Left ventricle myocardium inferior (tissue), 1 donor: ENCODE measurements at regions not wholly inside any gene's neighbourhood (a gene's known extent, or its start where the extent isn't known, plus 50 kb on each side); places are given as distances from the start of the nearest gene placed in this dataset.
A peak's percentile ranks its signal among the peaks of the same experiment; 100 is the strongest.

Source experiments
- DNase-seq: peaks from one replicate; pipeline ENCODE4 v3.0.0-alpha.2; 2020
- H3K27ac ChIP-seq: fragments of 200-600 bp; replicated peaks from 2 replicates; pipeline ENCODE4 v1.8.0; 2021
- H3K27me3 ChIP-seq: fragments of 200-600 bp; 2 replicates; pipeline ENCODE4 v1.8.0; 2021; ENCODE audit warnings: low read depth
- H3K36me3 ChIP-seq: fragments of 200-600 bp; 2 replicates; pipeline ENCODE4 v1.8.0; 2021
- H3K4me1 ChIP-seq: fragments of 200-600 bp; 2 replicates; pipeline ENCODE4 v1.8.0; 2021
- H3K4me3 ChIP-seq: fragments of 200-600 bp; 2 replicates; pipeline ENCODE4 v1.8.0; 2021; ENCODE audit warnings: mild to moderate bottlenecking, moderate library complexity
- H3K9me3 ChIP-seq: fragments of 200-600 bp; replicated peaks from 2 replicates; pipeline ENCODE4 v1.8.0; 2021
- intact Hi-C: fragments of 100-400 bp; cut with micrococcal nuclease; formaldehyde crosslinking; loops from one replicate; pipeline ENCODE4 v1.11.0; 2022
- TF ChIP-seq, protein P1 (sequence below): fragments of 200-600 bp; IDR thresholded peaks from 2 replicates; pipeline ENCODE4 v1.8.0; 2021; ENCODE audit warnings: antibody characterized with exemption, mild to moderate bottlenecking, borderline replicate concordance
- donor health status: DM: no; HTN: yes; CAD: no; lungs with severe emphysema.

DNA sequence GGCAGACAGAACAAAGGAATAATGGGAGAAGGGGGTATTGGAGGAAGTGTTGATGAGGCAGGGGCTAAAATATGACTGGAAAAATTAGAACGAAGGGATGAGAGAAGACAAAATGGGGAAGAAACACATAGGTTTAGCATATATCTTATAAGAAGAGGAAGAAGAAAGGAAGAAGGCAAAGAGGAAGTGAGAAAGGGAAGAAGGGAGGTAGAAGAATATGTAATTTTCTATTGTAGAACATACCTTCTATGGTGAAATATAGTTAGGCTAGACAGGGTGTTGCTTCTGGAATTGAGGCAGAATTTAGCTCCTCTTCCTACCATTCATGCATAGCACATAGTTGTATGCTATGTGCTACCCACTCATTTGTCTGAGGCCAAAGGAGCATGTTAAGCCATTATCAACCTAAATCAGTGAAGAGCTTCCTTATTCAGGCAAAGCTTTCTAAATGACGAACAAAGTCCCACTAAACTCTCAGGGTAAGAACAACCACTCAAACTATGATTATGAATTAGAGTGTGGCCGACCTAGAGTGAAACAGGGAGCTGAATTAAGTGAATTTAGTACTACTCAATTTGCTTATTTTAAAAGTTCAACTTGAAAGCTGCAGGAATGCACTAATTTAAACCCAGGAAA lies 180.9 kb upstream of the GALNT5 start:
- Histone ChIP-seq H3K27me3 (no peaks in the 10 kb centered on the region), H3K36me3 (no peaks in the 10 kb centered on the region), H3K27ac (no peak overlapping the region), H3K4me3 (no peak overlapping the region), H3K4me1 (no peaks in the 10 kb centered on the region), H3K9me3 (peaks cover 11% of the 10 kb centered on the region)
- TF ChIP-seq, protein P1, sequence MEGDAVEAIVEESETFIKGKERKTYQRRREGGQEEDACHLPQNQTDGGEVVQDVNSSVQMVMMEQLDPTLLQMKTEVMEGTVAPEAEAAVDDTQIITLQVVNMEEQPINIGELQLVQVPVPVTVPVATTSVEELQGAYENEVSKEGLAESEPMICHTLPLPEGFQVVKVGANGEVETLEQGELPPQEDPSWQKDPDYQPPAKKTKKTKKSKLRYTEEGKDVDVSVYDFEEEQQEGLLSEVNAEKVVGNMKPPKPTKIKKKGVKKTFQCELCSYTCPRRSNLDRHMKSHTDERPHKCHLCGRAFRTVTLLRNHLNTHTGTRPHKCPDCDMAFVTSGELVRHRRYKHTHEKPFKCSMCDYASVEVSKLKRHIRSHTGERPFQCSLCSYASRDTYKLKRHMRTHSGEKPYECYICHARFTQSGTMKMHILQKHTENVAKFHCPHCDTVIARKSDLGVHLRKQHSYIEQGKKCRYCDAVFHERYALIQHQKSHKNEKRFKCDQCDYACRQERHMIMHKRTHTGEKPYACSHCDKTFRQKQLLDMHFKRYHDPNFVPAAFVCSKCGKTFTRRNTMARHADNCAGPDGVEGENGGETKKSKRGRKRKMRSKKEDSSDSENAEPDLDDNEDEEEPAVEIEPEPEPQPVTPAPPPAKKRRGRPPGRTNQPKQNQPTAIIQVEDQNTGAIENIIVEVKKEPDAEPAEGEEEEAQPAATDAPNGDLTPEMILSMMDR, result no peak
- intact Hi-C loops, result no loop called here
- no peak for DNase-seq

DNA sequence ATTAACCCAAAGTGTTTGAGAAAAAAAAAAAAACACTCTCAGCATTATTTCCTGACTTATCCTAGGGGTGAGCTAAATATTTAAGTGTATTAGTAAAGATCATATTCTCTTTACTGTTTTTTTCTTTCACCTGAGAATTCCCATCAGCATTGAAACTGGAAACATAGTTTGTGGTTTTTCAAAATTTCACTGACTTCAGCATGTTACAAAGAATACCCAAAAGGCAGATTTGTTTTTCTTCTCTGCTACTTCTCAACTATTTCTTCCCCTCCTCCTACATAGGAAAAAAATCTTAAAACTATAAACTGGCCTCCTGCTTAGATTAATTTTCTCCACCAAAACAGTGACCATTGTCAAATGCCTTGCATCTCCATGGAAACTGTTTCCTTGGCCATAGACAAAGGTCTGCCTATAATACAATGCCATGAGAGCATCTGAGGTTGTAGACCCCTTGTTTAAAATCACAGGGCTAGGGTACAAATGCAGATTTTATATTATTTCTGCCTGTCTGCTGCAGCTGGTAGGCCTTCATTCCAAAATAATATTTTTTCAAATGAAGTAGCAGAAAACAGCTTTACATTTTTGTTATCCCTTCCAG lies 179.7 kb upstream of the GALNT5 start:
- no peak overlapping the region for H3K4me3 ChIP-seq
- H3K36me3 ChIP-seq, result no peaks in the 10 kb centered on the region
- DNase-seq, result no peak
- H3K27me3 ChIP-seq, result no peaks in the 10 kb centered on the region
- H3K27ac ChIP-seq, result no peak overlapping the region
- H3K9me3 ChIP-seq, result peaks cover 7% of the 10 kb centered on the region
- TF ChIP-seq, protein P1, result no peak
- H3K4me1 ChIP-seq, result no peaks in the 10 kb centered on the region
- intact Hi-C loops, result no loop called here

DNA sequence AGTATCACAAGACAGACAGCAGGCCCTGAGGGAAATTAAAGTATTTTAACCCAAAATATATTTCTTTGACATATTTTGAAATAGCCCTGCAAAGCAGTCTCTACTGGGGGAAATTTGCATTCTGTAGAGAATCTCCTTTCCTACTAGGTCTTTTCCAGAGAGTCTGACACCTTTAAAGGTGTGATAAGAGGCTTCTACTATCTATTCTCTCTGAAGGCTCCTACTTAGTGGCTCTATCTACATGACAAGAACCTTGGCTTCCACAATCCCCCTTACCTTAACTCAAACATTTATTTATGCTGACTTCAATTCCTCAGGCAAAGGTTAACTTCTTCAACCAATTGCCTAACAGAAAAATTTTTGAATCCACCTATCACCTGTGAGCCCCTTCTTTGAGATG lies 174.6 kb upstream of the GALNT5 start:
- intact Hi-C loops, result no loop called here

DNA sequence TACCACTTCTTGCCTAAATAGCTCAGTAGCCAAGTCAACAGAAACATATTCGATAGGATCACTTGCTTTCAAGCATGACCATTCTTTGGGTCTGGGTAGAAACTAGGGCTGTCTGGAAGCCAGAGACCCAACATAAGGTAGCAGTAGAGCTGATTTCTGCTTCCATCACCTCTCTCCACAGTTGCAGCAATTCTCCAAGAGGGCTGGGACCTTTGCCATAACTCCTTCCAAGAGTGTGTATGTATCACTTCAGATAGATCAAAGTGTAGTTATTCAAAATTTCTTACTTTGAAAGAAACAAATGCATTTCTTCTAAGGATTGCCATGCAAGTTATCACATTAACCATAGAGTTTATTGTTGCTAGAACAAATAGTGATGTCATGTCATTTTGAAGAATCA lies 172.0 kb upstream of the GALNT5 start:
- intact Hi-C loops, result no loop called here
- DNase-seq, result no peak
- Histone ChIP-seq H3K4me1 (peaks cover 13% of the 10 kb centered on the region), H3K27me3 (no peaks in the 10 kb centered on the region), H3K27ac (no peak overlapping the region), H3K36me3 (no peaks in the 10 kb centered on the region), H3K9me3 (no peaks in the 10 kb centered on the region), H3K4me3 (no peak overlapping the region)
- TF ChIP-seq, protein P1, result no peak

More for the DNA sequence above, 174.6 kb upstream of the GALNT5 start:
- DNase-seq, result no peak
- H3K9me3 ChIP-seq, result no peaks in the 10 kb centered on the region
- no peaks in the 10 kb centered on the region for H3K36me3 ChIP-seq
- H3K27ac ChIP-seq, result no peak overlapping the region
- TF ChIP-seq, protein P1, result no peak
- H3K27me3 ChIP-seq, result no peaks in the 10 kb centered on the region
- peaks cover 9% of the 10 kb centered on the region for H3K4me1 ChIP-seq
- H3K4me3 ChIP-seq, result no peak overlapping the region

DNA sequence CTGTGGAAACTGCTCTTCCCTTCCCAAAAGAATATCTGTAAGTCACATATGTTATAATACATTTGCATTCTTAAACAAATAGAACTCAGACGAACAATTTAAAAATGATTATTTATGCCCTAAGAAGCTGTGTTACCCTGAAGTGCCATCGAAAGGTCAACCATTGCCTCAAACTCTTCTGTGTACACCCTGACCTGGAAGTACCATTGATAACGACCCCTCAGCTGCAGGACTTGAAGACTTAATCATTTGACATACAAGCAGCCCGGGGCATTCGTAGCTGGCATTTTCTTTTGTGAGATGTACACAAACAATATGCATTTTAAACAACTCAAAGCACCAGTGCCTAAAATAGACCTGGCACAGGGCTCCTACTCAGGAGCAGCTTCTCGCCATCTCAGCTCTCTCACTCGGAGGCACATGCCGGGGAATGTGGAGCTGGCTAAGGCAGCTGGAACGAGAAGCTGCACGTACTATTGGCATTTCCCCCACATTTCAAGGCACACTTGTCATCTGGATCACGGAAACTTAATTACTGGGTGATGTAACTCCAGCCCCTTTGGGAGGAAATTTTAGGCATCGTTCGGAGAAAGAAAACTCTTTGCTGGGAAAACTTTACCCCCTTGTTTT lies 170.0 kb upstream of the GALNT5 start:
- TF ChIP-seq, protein P1, result no peak
- H3K27ac ChIP-seq, result peak overlapping the region; percentile 28

More for the DNA sequence above, 170.0 kb upstream of the GALNT5 start:
- Histone ChIP-seq H3K9me3 (no peaks in the 10 kb centered on the region), H3K27me3 (no peaks in the 10 kb centered on the region), H3K4me3 (no peak overlapping the region), H3K4me1 (peaks cover 13% of the 10 kb centered on the region), H3K36me3 (no peaks in the 10 kb centered on the region)
- peak; percentile 30 for DNase-seq
- intact Hi-C loops, result no loop called here
